Mucosa of descending colon (tissue), 3 donors: ENCODE measurements at regions not wholly inside any gene's neighbourhood (a gene's known extent, or its start where the extent isn't known, plus 50 kb on each side); places are given as distances from the start of the nearest gene placed in this dataset.

ENCODE experiments used
- ATAC-seq: fragments of 200-7000 bp; cut with Tn5 transposase; one replicate; pipeline ENCODE4 v1.9.1; 2020; ENCODE audit warnings: mild to moderate bottlenecking, moderate library complexity
- DNase-seq, 3 donors: peaks; one replicate each; pipeline ENCODE4 v3.0.0-alpha.2; 2020
- H3K36me3 ChIP-seq: fragments of 200-600 bp; one replicate; pipeline ENCODE4 v1.8.0; 2021; ENCODE audit warnings: low read depth, mild to moderate bottlenecking
- H3K4me1 ChIP-seq: fragments of 200-600 bp; one replicate; pipeline ENCODE4 v1.8.0; 2021; ENCODE audit warnings: low read depth, mild to moderate bottlenecking
- H3K4me3 ChIP-seq: fragments of 200-600 bp; one replicate; pipeline ENCODE4 v1.8.0; 2021; ENCODE audit warnings: mild to moderate bottlenecking
- H3K9me3 ChIP-seq: fragments of 200-600 bp; one replicate; pipeline ENCODE4 v1.8.0; 2021; ENCODE audit warnings: mild to moderate bottlenecking
- CTCF ChIP-seq: fragments of 200-600 bp; IDR thresholded peaks from one replicate; pipeline ENCODE4 v1.8.0; 2022; ENCODE audit warnings: antibody characterized with exemption, mild to moderate bottlenecking
- intact Hi-C, 2 donors: fragments of 100-400 bp; cut with DNase I in 1 of 2; cut with micrococcal nuclease in 1 of 2; formaldehyde crosslinking; loops; one replicate each; pipeline versions ENCODE4 v1.11.0 to v1.11.1; 2022; cut with DNase I, micrococcal nuclease
- donor health status: DM: no; HTN: no; CAD: no; lungs with moderate emphysema.
- donor health status: DM: no; HTN: no; CAD: no.
- donor health status: DM: no; HTN: yes; CAD: no.

GRCh38 chr6:140029551-140029950 lies 655.1 kb upstream of the CITED2 start:
- H3K9me3 ChIP-seq = no peaks in the 10 kb centered on the region
- no peaks in the 10 kb centered on the region for H3K4me1 ChIP-seq
- DNase-seq (no peak), ATAC-seq (no peak)
- TF ChIP-seq CTCF = no peak
- H3K36me3 ChIP-seq = no peaks in the 10 kb centered on the region
- intact Hi-C loops = no loop called here
- no peak overlapping the region for H3K4me3 ChIP-seq

DNA sequence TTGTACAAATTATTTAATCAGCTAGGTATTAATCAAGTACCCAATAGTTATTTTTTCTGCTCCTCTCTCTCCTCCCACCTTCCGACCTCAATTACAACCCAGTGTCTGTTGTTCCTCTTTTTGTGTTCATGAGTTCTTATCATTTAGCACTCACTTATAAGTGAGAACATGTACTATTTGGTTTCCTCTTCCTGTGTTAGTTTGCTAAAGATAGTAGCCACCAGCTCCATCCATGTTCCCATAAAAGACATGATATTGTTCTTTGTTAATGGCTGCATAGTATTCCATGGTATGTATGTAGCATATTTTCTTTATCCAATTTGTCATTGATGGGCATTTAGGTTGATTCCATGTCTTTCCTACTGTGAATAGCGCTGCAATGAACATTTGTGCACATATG lies 652.8 kb upstream of the CITED2 start:
- no peak for DNase-seq
- Histone ChIP-seq H3K4me3 (no peak overlapping the region), H3K9me3 (no peaks in the 10 kb centered on the region), H3K4me1 (no peaks in the 10 kb centered on the region), H3K36me3 (no peaks in the 10 kb centered on the region)
- TF ChIP-seq CTCF = no peak
- intact Hi-C loops = no loop called here
- no peak for ATAC-seq

DNA sequence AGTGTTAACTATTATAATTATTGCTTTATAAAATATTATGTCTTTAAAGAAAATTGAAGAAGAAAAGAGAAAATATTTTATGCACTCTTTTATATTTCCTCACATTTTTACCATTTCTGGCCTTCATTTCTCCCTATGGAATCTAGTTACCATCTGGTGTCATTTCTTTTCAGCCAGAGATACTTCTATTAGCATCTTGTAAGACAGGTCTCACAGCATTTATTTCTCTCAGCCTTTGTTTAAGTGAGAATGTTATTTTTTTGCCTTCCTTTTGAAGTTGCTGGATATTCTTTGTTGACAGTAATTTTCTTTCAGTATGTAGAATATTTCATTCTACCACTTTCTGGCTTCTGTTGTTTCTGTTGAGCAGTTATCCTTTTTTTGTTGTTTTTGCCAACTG lies 652.1 kb upstream of the CITED2 start:
- DNase-seq (no peak), ATAC-seq (no peak)
- intact Hi-C loops = no loop called here
- no peaks in the 10 kb centered on the region for H3K36me3 ChIP-seq
- no peak for TF ChIP-seq CTCF
- H3K9me3 ChIP-seq = no peaks in the 10 kb centered on the region
- H3K4me3 ChIP-seq = no peak overlapping the region
- no peaks in the 10 kb centered on the region for H3K4me1 ChIP-seq

DNA sequence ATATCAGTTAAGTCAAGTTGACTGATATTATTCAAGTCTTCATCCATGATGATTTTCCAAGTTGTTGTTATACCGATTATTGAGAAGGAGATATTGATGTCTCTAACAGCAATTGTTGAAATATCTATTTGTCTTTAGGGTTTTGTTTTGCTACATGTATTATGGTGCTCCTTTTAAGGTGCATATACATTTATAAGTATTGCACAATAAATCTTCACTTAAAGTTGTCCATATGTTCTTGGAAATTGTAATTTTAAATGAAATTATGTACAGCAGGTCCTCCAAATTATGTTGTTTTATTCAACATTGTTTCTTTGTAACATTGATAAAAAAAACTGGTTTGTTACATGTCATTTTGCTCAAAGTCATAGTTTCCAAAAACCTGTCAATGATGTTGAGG lies 650.7 kb upstream of the CITED2 start:
- ATAC-seq (no peak), DNase-seq (no peak)
- H3K4me3 ChIP-seq = no peak overlapping the region
- TF ChIP-seq CTCF = no peak
- no peaks in the 10 kb centered on the region for H3K4me1 ChIP-seq
- no peaks in the 10 kb centered on the region for H3K36me3 ChIP-seq
- intact Hi-C loops = no loop called here
- peaks cover 6% of the 10 kb centered on the region for H3K9me3 ChIP-seq

GRCh38 chr6:140020207-140020791 lies 645.9 kb upstream of the CITED2 start:
- intact Hi-C loops = no loop called here
- ATAC-seq (no peak), DNase-seq (no peak)
- Histone ChIP-seq H3K4me3 (no peak overlapping the region), H3K36me3 (no peaks in the 10 kb centered on the region), H3K4me1 (no peaks in the 10 kb centered on the region), H3K9me3 (peaks cover 14% of the 10 kb centered on the region)
- no peak for TF ChIP-seq CTCF

- no peak for TF ChIP-seq CTCF
- DNase-seq (no peak), ATAC-seq (no peak)
- Histone ChIP-seq H3K4me3 (no peak overlapping the region), H3K9me3 (peaks cover 14% of the 10 kb centered on the region), H3K4me1 (no peaks in the 10 kb centered on the region), H3K36me3 (no peaks in the 10 kb centered on the region)
- intact Hi-C loops = no loop called here
Observed at GRCh38 chr6:140018588-140018987, 644.1 kb upstream of the CITED2 start.
